ENCODE measurements at regions not wholly inside any gene's neighbourhood (a gene's known extent, or its start where the extent isn't known, plus 50 kb on each side); places are given as distances from the start of the nearest gene placed in this dataset.

- TF ChIP-seq RAD21 (IDR thresholded peaks at IDR 0.05 in 1 of 2, conservative IDR thresholded peaks at IDR 0.05 in 1 of 2; ENCODE audit: low read depth in 2 of 2, low read length in 2 of 2) (no peak), POLR2AphosphoS5 (IDR thresholded peaks at IDR 0.05; ENCODE audit: low read depth, low read length) (no peak), SAP30 (IDR thresholded peaks at IDR 0.05; ENCODE audit: insufficient read depth, insufficient replicate concordance, low read length) (no peak), TAF7 (optimal IDR thresholded peaks at IDR 0.05; ENCODE audit: borderline replicate concordance, low read depth, low read length) (no peak)
These were observed 112.0 kb downstream of the CYP26B1 start (continued) for GRCh38 chr2:72035518-72036172.
